ENCODE measurements at regions not wholly inside any gene's neighbourhood (a gene's known extent, or its start where the extent isn't known, plus 50 kb on each side); places are given as distances from the start of the nearest gene placed in this dataset.

GRCh38 chr18:1928711-1929110 lies 642.6 kb downstream of the METTL4 start:
- DNase-seq (ENCODE audit: low read depth in 2 of 2): no peak

DNA sequence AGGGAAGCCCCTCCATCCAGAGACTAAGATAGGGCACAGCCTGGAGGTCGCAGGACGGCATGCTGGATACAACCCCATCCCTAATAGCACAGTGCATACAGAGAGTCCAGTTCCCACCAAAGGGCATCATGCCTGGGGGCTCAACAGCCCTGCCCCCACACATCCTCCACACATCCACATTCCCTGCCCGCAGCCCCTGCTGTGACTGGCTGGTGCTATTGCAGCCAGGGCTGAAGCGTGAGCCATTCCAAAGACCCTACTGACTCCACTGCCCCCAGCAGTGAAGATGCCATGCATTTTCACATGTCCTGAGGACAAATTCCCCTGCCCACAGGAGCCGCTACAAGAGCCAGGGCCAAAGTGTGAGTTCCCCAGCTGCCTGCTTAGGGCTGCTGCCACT lies 641.6 kb downstream of the METTL4 start:
- DNase-seq (ENCODE audit: low read depth in 2 of 2): no peak

DNA sequence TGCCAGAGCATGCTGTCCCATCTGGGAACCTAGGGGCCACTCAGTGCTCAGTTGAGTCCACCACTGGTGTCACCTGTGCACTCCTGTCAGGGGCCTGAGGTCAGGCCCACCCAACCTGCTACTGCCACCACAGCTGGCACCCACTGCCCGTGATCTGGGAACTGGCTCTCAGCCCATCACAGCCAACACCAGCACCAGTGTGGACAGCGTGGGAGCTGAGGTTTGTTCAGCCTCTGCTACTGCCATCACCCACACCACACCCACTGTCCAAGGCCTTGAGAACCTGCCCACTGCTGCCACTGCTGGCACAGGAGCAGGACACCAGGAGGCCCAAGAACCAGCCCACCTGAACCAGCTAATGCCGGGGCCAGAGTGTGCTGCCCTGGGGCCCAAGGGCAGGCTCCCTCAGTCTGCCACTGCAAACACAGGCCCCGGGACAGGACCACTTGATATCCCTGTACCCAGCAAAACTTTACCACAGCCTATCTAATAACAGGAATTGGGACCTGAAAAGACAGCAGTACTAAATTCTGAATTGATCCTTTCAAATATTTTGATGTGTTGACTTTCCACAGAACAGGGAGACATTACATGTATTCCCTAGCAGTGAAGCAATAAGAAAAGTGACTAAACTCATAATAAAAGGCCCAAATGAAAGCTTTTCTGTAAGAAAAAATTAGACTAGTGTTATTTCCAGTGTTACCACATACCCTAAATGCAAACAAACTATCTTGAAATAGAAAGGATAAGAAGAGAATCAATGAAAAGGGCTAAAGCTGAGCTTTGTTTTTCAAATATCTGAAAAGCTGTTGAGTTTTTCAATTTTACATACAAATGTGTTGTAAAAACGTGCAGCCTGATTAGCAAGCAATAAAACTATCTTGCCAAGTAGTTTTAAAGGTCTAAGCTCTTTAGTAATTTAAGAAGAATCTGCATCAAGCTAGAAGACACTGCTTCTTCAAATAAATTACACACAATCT lies 640.7 kb downstream of the METTL4 start:
- no peak for DNase-seq (ENCODE audit: low read depth in 2 of 2)

DNA sequence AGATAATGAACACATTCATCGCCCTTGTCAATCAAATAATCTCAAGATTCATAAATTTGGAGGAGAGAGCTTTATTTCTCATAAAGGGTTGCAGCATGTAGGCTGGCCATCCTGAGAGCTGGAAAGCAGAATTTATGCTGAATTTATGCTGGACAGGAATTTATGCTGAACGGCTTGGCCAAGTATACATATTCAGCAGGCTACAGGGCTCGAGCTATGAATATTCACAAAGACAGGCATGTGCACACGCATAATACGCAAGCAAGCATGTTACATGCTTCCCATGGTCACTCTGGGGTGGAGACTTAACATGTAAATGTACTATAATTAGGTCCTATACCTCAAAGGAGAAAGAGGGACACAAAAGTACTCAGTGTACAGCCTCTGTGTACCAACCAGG lies 618.8 kb downstream of the METTL4 start:
- no peak for DNase-seq (ENCODE audit: low read depth in 2 of 2)

GRCh38 chr18:1954583-1955312 lies 616.6 kb downstream of the METTL4 start:
- DNase-seq (ENCODE audit: low read depth in 2 of 2): no peak

DNA sequence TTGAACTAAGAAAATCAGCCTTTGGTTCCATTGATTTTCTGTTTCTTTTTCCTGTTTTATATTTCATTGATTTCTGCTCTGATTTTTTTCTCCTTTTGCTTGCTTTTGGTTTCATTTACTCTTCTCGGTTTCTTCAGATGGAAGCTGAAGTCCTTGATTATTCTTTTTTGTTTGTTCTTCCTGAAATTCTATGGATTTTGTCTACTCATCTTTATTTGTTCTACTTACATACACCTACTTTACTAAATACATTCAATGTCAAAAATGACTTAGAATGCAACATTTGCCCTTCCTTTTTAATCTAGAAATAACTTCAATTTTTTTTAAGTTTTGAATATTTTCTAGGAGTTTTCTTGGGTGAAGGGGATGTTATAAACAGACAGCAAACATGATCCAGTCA lies 612.5 kb downstream of the METTL4 start:
- no peak for DNase-seq (ENCODE audit: low read depth in 2 of 2)

DNA sequence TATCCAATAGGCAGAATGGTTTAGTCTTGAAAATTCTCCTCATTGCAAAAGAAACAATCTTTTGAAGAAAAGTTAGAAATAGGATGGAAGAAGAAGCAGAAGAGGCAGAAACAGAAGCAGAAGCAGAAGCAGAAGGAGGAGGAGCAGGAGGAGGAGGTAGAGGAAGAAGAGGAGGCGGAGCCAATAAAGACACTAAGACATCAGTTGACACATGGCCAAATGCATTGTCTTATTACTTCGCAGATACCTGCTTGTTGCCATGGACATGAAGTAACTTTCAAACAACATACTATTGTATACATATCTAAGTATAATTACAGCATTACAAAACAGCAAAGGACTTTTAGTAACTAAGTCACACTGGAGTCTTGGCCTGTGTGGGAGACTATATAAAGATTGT lies 606.3 kb downstream of the METTL4 start:
- DNase-seq (ENCODE audit: low read depth in 2 of 2): no peak

DNA sequence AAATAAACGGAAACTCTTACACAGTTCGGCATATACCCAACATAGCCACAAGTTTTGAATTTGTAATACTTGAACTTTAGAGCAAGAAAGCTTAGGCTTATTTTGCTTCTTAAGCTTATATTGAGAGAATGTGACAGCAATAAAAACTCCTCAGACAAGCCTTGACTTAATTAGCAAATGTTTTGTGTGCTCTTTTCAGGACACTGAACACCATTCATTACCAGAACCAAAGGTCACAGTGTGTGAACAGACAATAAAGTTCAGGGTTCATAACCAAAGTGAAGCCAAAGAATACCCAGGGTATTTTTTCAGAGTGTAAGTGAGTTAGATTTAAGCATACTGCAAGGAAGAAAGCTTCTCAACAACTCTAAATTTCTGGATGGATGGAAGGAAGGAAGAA lies 605.8 kb downstream of the METTL4 start:
- DNase-seq (ENCODE audit: low read depth in 2 of 2): no peak

DNA sequence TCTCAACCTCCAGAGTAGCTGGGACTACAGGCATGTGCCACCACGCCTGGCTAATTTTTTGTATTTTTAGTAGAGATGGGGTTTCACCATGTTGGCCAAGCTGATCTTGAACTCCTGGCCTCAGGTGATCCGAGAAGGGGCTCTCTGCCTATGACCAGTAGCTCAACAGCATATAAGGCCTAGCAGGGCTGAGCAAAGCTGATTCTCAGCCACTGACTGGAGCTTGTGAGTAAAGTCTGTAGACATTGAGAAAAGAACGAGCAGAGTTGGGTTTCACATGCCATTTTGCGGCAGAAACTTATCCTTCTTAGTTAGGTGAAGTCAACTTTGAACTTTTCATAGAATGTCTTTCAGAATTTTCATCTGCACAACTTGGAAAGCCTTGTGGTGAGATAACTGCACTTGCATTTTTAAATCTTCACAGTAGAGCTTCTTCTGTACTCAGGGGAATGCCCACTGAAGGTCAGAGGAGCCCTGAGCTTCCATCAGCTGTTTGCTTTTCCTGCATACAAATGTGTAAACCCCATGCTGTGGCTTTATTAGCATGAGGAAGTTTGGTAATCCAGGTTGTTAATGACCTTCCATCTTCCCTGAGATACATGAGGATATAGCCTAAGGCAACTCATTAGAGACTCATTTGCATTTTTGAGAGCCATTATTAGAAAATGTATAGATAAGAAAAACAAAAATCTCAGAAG lies 602.4 kb downstream of the METTL4 start:
- DNase-seq (ENCODE audit: low read depth in 2 of 2): no peak

- DNase-seq (ENCODE audit: low read depth in 2 of 2): no peak
These were observed 594.8 kb downstream of the METTL4 start for GRCh38 chr18:1976484-1976883.

DNA sequence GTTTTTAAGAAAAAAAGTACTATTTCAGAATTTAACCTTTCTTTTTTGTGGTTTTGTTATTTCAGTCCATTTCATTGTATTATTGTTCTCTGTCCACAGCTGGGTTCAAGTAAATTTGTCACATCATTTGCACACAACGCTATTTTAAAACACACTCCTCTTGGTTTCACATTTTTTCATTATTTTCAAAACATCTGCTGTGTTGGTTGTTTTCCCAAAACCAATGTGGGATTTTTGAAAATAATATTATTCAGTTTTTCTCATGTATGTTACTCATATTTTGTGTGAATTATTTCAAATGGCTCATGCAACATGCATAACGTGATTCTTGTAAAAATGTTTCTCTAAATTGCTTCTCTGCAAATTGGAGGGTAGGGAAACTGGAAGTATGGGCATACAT lies 589.2 kb downstream of the METTL4 start:
- DNase-seq (ENCODE audit: low read depth in 2 of 2): no peak

DNA sequence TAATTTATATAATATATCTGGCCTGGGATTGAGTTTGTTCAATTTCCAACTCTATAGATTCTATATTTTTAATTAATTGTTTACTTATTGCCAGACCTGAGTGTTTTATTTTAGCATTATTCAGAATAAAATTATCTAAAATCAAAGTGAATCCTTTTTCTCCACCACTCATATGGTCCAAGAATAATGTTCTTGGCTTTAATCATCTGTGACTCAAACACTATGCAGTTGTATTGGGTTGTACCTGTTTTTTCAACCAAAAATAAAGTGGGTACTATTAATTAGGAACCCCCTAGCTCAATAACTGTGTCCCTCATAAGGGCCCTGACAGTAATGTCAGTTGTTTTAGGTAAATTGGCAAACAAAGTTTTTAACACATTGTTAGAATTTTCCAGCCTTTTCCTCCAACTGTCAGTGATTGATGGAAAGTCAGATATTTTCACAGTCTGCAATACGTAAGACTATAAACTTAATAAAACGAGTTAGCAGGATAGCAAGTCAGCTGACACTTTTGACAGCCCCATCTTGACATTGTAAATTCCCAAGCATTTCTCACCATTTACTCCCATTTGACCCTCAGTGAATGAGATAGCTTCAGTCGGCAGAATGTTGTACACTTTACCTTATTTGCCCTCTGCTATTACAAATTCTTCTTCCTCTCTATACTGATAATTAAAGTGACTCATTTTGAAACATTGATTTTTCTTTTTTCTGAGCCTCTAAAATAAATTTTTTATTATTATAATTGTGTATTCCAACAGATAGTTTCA lies 587.4 kb downstream of the METTL4 start:
- DNase-seq (ENCODE audit: low read depth in 2 of 2): no peak

GRCh38 chr18:1993866-1994265 lies 577.4 kb downstream of the METTL4 start:
- no peak for DNase-seq (ENCODE audit: low read depth in 2 of 2)

GRCh38 chr18:1994471-1994870 lies 576.8 kb downstream of the METTL4 start:
- DNase-seq (ENCODE audit: low read depth in 2 of 2): no peak

GRCh38 chr18:1995041-1995612 lies 576.2 kb downstream of the METTL4 start:
- DNase-seq (ENCODE audit: low read depth in 2 of 2): no peak

- no peak for DNase-seq (ENCODE audit: low read depth in 2 of 2)
These were observed 573.2 kb downstream of the METTL4 start for GRCh38 chr18:1998121-1998520.

- DNase-seq (ENCODE audit: low read depth in 2 of 2): no peak
These were observed 571.9 kb downstream of the METTL4 start for GRCh38 chr18:1999387-1999786.

GRCh38 chr18:2002151-2002550 lies 569.2 kb downstream of the METTL4 start:
- DNase-seq (ENCODE audit: low read depth in 2 of 2): no peak

GRCh38 chr18:2002604-2003003 lies 568.7 kb downstream of the METTL4 start:
- no peak for DNase-seq (ENCODE audit: low read depth in 2 of 2)

DNA sequence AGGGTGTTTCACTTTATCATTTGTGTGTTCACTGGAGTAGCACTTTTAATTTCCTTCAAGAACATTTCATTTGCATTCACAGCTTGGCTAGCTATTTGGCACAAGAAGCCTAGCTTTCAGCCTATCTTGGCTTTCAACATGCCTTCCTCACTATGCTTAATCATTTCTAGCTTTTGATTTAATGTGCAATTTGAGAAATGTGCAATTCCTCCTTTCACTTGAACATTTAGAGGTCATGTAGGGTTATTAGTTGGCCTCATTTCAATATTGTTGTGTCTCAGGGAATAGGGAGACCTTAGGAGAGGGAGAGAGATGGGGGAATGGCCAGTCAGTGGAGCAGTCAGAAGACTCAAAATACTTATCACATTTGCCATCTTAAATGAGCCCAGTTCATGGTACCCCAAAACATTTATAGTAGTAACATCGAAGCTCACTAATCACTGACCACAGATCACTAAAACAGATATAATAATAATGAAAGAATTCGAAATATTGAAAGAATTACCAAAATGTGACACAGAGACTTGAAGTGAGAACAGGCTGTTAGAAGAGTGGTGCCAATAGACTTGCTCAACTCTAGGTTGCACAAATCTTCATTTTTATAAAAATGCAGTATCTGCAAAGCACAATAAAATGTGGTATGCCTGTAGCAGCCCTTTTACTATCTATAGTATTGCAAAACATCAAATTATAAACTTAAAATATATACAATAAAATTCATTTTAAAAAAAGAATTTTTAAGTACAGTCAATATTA lies 561.2 kb downstream of the METTL4 start:
- no peak for DNase-seq (ENCODE audit: low read depth in 2 of 2)

All from dermis microvascular lymphatic vessel endothelial cell (primary cell).